ENCODE measurements at regions not wholly inside any gene's neighbourhood (a gene's known extent, or its start where the extent isn't known, plus 50 kb on each side); places are given as distances from the start of the nearest gene placed in this dataset.

DNA sequence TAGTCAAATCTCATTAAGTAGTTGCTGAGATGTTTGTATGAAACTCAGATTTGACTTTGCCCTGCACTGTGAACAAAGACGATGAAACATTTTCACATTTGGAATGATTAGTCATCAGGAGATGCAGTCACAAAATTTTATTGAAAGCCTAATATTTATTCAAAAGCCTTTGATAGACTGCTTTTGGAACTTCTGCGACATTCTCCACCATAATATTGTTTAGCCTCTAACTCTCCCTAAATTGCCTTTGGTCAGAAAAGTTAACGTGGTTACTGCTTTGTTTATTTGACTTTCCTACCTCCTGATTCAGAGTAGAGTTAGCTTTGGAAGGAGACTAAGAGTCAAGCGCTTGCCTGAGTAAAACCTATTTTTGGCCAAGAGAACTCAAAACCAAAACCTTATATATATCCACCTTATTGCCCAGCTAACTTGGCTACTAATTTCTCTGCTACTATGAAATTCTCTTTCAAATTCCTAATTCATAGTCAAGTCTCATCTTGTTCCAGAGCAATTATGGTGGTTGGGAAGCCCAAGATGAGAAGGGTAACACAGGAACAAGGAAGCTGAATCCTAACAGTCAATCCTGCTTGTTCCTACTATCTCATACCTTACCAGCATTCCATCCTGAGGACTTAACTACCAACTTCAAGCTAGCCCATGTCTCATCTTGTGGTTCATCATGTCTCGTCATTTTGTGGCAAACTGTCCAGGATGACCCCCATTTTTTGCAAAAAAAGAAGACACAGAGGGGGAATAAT lies 429.6 kb downstream of the USP25 start:
- Histone ChIP-seq H3K9me3 (ENCODE audit: control insufficient read depth in 1 of 2, low read length in 2 of 2) (no peaks in the 10 kb centered on the region), H3K9ac (ENCODE audit: low read depth in 1 of 2, low read length in 2 of 2) (no peak overlapping the region), H3K27me3 (ENCODE audit: control insufficient read depth in 1 of 2, insufficient read depth in 2 of 2, low read length in 2 of 2) (no peaks in the 10 kb centered on the region), H3K4me3 (ENCODE audit: low read depth in 1 of 2, low read length in 2 of 2) (no peak overlapping the region), H3K36me3 (ENCODE audit: control insufficient read depth in 1 of 2, insufficient read depth in 2 of 2, low read length in 2 of 2) (no peaks in the 10 kb centered on the region), H3K27ac (ENCODE audit: low read depth, low read length) (no peak overlapping the region), H3K4me1 (ENCODE audit: control insufficient read depth in 1 of 2, insufficient read depth in 2 of 2, low read length in 2 of 2) (no peaks in the 10 kb centered on the region)

DNA sequence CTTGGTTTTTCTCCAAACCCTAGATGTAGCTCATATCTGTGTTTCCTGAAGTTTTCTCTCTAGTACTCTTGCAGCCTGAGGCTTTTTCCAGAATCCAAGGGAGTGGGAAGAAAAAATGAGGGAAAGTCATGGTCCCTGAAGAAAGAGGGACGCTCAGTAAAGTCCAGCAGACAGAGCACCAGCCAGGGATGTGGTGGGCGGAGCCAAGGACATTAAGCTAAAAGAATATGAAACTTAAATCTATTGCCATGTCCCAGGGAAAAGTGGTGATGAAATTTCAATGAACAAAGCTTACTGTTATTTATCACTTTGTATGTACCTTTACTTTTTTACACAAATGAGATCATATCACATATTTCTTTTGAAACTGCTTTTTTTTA lies 430.2 kb downstream of the USP25 start:
- Histone ChIP-seq H3K9ac (ENCODE audit: low read depth in 1 of 2, low read length in 2 of 2) (no peak overlapping the region), H3K9me3 (ENCODE audit: control insufficient read depth in 1 of 2, low read length in 2 of 2) (no peaks in the 10 kb centered on the region), H3K27me3 (ENCODE audit: control insufficient read depth in 1 of 2, insufficient read depth in 2 of 2, low read length in 2 of 2) (no peaks in the 10 kb centered on the region), H3K4me3 (ENCODE audit: low read depth in 1 of 2, low read length in 2 of 2) (no peak overlapping the region), H3K36me3 (ENCODE audit: control insufficient read depth in 1 of 2, insufficient read depth in 2 of 2, low read length in 2 of 2) (no peaks in the 10 kb centered on the region), H3K4me1 (ENCODE audit: control insufficient read depth in 1 of 2, insufficient read depth in 2 of 2, low read length in 2 of 2) (no peaks in the 10 kb centered on the region), H3K27ac (ENCODE audit: low read depth, low read length) (no peak overlapping the region)

DNA sequence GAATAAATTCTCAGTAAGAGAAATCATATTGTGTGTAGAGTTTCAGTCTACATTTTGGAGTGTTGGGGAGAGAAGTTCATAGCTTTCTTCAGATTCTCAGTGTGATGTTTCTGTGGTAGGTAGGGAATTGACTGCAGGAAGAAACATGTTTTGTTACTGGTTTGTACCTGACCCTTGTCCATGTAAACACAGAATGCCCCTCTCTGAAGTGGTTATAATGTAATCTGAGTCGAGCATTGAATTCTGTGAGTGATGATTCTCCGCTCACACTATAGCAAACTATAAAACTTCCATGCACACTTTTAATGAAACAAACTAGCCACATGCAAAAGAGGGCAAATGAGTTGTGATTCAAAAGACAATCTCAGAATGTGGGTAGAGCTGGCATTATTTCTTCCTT lies 433.2 kb downstream of the USP25 start:
- Histone ChIP-seq H3K9me3 (ENCODE audit: control insufficient read depth in 1 of 2, low read length in 2 of 2) (no peaks in the 10 kb centered on the region), H3K36me3 (ENCODE audit: control insufficient read depth in 1 of 2, insufficient read depth in 2 of 2, low read length in 2 of 2) (no peaks in the 10 kb centered on the region), H3K27ac (ENCODE audit: low read depth, low read length) (no peak overlapping the region), H3K4me1 (ENCODE audit: control insufficient read depth in 1 of 2, insufficient read depth in 2 of 2, low read length in 2 of 2) (no peaks in the 10 kb centered on the region), H3K9ac (ENCODE audit: low read depth in 1 of 2, low read length in 2 of 2) (no peak overlapping the region), H3K27me3 (ENCODE audit: control insufficient read depth in 1 of 2, insufficient read depth in 2 of 2, low read length in 2 of 2) (no peaks in the 10 kb centered on the region), H3K4me3 (ENCODE audit: low read depth in 1 of 2, low read length in 2 of 2) (no peak overlapping the region)

DNA sequence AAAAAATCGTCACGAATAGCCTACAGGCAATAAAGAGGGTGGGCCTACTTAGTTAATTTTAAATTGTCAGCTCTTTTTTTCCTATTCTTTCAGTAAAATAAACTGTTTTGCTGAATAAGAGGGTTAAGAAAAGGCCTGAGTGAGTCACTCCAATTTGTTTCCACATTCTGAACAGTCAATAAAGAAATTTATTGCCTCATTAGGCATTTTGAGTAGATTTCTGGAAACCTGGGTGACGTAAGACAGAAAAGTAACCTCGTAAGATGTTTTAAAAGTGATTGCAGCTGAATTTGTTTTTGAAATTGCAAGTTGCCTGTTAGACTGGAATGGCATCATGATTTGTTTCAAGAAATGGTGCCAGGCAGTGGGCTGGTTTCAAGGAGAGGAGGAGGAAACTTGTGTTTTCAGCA lies 439.3 kb downstream of the USP25 start:
- H3K9ac ChIP-seq (ENCODE audit: low read depth in 1 of 2, low read length in 2 of 2), result no peak overlapping the region
- H3K27ac ChIP-seq (ENCODE audit: low read depth, low read length), result no peak overlapping the region
- H3K4me1 ChIP-seq (ENCODE audit: control insufficient read depth in 1 of 2, insufficient read depth in 2 of 2, low read length in 2 of 2), result no peaks in the 10 kb centered on the region
- H3K27me3 ChIP-seq (ENCODE audit: control insufficient read depth in 1 of 2, insufficient read depth in 2 of 2, low read length in 2 of 2), result no peaks in the 10 kb centered on the region
- H3K9me3 ChIP-seq (ENCODE audit: control insufficient read depth in 1 of 2, low read length in 2 of 2), result no peaks in the 10 kb centered on the region
- no peak overlapping the region for H3K4me3 ChIP-seq (ENCODE audit: low read depth in 1 of 2, low read length in 2 of 2)
- H3K36me3 ChIP-seq (ENCODE audit: control insufficient read depth in 1 of 2, insufficient read depth in 2 of 2, low read length in 2 of 2), result no peaks in the 10 kb centered on the region

DNA sequence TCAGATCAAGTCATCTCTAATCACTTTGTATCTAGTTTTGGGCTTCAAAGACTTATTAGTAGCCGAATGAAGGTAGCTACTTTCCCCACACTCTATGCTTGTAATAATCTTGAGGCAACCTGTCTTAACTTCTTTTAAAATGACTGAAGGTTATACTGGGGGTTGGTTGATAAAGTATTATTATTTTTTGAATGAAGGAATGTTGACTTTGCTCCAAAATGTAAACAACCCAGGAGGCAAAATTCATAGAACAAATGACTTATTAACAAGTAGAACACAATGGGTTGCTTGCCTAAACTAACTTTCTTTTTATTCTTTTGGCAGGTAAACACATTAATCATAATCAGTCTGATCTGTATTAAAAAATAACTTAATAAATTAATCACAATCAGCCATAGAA lies 440.0 kb downstream of the USP25 start:
- Histone ChIP-seq H3K4me3 (ENCODE audit: low read depth in 1 of 2, low read length in 2 of 2) (no peak overlapping the region), H3K9ac (ENCODE audit: low read depth in 1 of 2, low read length in 2 of 2) (no peak overlapping the region), H3K9me3 (ENCODE audit: control insufficient read depth in 1 of 2, low read length in 2 of 2) (no peaks in the 10 kb centered on the region), H3K4me1 (ENCODE audit: control insufficient read depth in 1 of 2, insufficient read depth in 2 of 2, low read length in 2 of 2) (no peaks in the 10 kb centered on the region), H3K36me3 (ENCODE audit: control insufficient read depth in 1 of 2, insufficient read depth in 2 of 2, low read length in 2 of 2) (no peaks in the 10 kb centered on the region), H3K27me3 (ENCODE audit: control insufficient read depth in 1 of 2, insufficient read depth in 2 of 2, low read length in 2 of 2) (no peaks in the 10 kb centered on the region), H3K27ac (ENCODE audit: low read depth, low read length) (no peak overlapping the region)

DNA sequence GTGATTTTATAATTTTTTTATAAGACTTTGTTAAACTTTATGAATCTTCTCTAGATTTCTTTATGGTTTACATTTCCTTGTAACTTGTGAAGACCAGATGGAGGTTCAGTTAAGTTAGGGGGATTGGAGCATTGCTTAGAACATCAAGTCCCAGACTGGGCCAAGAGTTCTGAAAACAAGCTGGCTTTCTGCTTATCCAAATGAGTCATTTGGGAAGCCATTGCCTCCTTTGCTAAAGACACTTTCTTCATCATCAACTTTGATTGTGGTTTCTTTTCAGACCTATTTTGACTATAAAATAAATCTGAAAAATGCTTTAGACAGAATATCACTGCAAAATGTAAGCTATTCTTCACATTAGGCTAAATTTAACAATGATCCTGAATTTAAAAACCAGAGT lies 446.8 kb downstream of the USP25 start:
- Histone ChIP-seq H3K9me3 (ENCODE audit: control insufficient read depth in 1 of 2, low read length in 2 of 2) (no peaks in the 10 kb centered on the region), H3K27ac (ENCODE audit: low read depth, low read length) (no peak overlapping the region), H3K27me3 (ENCODE audit: control insufficient read depth in 1 of 2, insufficient read depth in 2 of 2, low read length in 2 of 2) (no peaks in the 10 kb centered on the region)

DNA sequence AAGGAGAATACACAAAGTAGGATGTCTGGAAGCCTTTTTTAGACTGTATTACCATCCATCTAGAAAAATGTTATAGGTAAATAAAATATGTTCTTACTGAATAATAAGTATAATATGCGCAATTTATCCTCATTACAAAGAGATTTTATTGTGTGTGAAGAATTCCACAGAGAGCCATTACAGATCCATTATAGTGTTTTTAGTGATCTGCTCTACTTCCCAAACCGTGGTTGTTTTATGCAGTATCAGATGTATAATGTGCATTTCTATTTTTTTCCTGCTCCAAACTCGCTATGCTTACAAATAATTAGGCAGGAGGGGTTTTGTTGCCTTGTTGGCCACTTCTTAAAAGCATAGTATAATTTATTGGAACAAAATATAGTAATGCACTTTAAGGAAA lies 447.8 kb downstream of the USP25 start:
- Histone ChIP-seq H3K4me3 (ENCODE audit: low read depth in 1 of 2, low read length in 2 of 2) (no peak overlapping the region), H3K9me3 (ENCODE audit: control insufficient read depth in 1 of 2, low read length in 2 of 2) (no peaks in the 10 kb centered on the region), H3K36me3 (ENCODE audit: control insufficient read depth in 1 of 2, insufficient read depth in 2 of 2, low read length in 2 of 2) (no peaks in the 10 kb centered on the region), H3K27ac (ENCODE audit: low read depth, low read length) (no peak overlapping the region), H3K27me3 (ENCODE audit: control insufficient read depth in 1 of 2, insufficient read depth in 2 of 2, low read length in 2 of 2) (no peaks in the 10 kb centered on the region), H3K9ac (ENCODE audit: low read depth in 1 of 2, low read length in 2 of 2) (no peak overlapping the region), H3K4me1 (ENCODE audit: control insufficient read depth in 1 of 2, insufficient read depth in 2 of 2, low read length in 2 of 2) (no peaks in the 10 kb centered on the region)

More for the DNA sequence above, 446.8 kb downstream of the USP25 start:
- H3K4me3 ChIP-seq (ENCODE audit: low read depth in 1 of 2, low read length in 2 of 2), result no peak overlapping the region
- no peaks in the 10 kb centered on the region for H3K36me3 ChIP-seq (ENCODE audit: control insufficient read depth in 1 of 2, insufficient read depth in 2 of 2, low read length in 2 of 2)
- no peaks in the 10 kb centered on the region for H3K4me1 ChIP-seq (ENCODE audit: control insufficient read depth in 1 of 2, insufficient read depth in 2 of 2, low read length in 2 of 2)
- H3K9ac ChIP-seq (ENCODE audit: low read depth in 1 of 2, low read length in 2 of 2), result no peak overlapping the region

DNA sequence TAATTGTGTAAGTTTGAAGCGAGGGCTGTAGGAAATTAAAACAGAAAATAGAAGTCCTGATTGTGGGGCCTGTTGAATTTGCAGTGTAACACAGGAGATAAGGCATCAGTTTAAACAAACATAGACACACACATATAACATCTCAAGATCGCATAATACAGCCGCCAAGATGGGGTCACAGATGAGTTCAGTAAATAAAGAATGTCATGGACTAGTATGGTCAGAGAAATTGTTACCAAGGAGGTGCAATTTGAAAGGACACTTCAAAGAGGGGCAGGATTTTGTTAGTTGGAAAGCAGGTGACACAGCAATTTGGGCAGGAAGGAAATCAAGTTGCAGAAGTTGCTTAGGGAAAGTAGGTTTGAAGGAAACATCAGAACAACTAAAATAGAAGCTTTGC lies 450.0 kb downstream of the USP25 start:
- Histone ChIP-seq H3K9me3 (ENCODE audit: control insufficient read depth in 1 of 2, low read length in 2 of 2) (no peaks in the 10 kb centered on the region), H3K36me3 (ENCODE audit: control insufficient read depth in 1 of 2, insufficient read depth in 2 of 2, low read length in 2 of 2) (no peaks in the 10 kb centered on the region), H3K27ac (ENCODE audit: low read depth, low read length) (no peak overlapping the region), H3K27me3 (ENCODE audit: control insufficient read depth in 1 of 2, insufficient read depth in 2 of 2, low read length in 2 of 2) (no peaks in the 10 kb centered on the region), H3K4me3 (ENCODE audit: low read depth in 1 of 2, low read length in 2 of 2) (no peak overlapping the region), H3K9ac (ENCODE audit: low read depth in 1 of 2, low read length in 2 of 2) (no peak overlapping the region), H3K4me1 (ENCODE audit: control insufficient read depth in 1 of 2, insufficient read depth in 2 of 2, low read length in 2 of 2) (no peaks in the 10 kb centered on the region)

DNA sequence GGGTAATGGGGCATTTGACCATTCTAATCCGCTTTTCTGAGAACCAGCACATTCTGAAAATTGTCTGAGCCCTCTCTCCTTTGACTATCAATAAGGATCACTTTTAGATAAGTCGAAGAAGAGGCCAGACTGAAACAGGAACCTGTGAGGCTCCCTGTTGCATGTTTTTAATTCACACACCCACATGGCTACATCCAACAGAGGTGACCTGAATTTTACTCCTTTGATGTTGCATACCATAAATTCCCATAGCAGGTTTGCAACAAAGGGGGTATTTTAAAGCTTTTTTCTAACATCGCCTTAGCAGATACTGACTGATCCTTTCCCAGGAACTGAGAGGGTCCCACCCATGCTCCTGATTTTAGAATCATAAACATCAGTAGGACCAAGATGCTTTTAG lies 450.8 kb downstream of the USP25 start:
- Histone ChIP-seq H3K27ac (ENCODE audit: low read depth, low read length) (no peak overlapping the region), H3K4me1 (ENCODE audit: control insufficient read depth in 1 of 2, insufficient read depth in 2 of 2, low read length in 2 of 2) (no peaks in the 10 kb centered on the region), H3K9me3 (ENCODE audit: control insufficient read depth in 1 of 2, low read length in 2 of 2) (no peaks in the 10 kb centered on the region), H3K9ac (ENCODE audit: low read depth in 1 of 2, low read length in 2 of 2) (no peak overlapping the region), H3K27me3 (ENCODE audit: control insufficient read depth in 1 of 2, insufficient read depth in 2 of 2, low read length in 2 of 2) (no peaks in the 10 kb centered on the region), H3K4me3 (ENCODE audit: low read depth in 1 of 2, low read length in 2 of 2) (no peak overlapping the region), H3K36me3 (ENCODE audit: control insufficient read depth in 1 of 2, insufficient read depth in 2 of 2, low read length in 2 of 2) (no peaks in the 10 kb centered on the region)

DNA sequence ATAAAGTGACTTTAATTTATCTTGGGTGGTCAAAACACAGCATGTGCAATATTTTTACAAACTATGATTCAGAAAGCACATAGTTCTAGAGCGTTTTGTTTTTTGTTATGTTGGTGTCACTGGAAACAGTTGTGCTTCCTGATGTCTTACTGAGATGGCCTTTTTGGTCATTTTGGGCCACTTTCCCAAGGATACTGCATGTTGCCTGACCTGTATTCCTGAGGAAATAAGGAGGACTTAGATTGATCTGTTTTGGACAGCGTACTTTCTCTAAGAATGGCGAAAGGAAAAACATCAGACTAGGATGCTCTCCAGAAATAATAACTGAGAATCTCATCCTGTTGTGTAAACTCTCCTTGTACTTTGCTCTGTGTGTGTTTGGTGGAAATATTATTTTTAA lies 451.2 kb downstream of the USP25 start:
- Histone ChIP-seq H3K9me3 (ENCODE audit: control insufficient read depth in 1 of 2, low read length in 2 of 2) (no peaks in the 10 kb centered on the region), H3K27ac (ENCODE audit: low read depth, low read length) (no peak overlapping the region), H3K36me3 (ENCODE audit: control insufficient read depth in 1 of 2, insufficient read depth in 2 of 2, low read length in 2 of 2) (no peaks in the 10 kb centered on the region), H3K4me3 (ENCODE audit: low read depth in 1 of 2, low read length in 2 of 2) (no peak overlapping the region), H3K4me1 (ENCODE audit: control insufficient read depth in 1 of 2, insufficient read depth in 2 of 2, low read length in 2 of 2) (no peaks in the 10 kb centered on the region), H3K27me3 (ENCODE audit: control insufficient read depth in 1 of 2, insufficient read depth in 2 of 2, low read length in 2 of 2) (no peaks in the 10 kb centered on the region), H3K9ac (ENCODE audit: low read depth in 1 of 2, low read length in 2 of 2) (no peak overlapping the region)

DNA sequence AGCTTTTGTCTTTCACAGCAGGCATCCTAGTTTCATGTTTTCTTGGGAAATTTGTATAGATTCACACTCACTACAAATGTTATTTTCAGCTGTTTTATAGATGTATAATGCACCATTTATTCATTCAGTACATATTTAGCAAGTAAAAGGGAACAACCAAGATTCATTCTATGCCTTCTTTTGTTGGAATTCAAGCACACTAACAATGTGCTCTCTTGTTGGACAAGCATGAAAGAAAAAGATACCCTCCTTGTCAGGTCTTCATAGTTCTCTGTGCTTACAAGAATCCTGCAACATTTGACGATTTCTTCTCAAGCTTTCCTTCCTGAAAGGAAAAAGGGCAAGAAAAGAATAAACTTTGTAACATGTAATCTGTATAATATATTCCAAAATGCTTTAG lies 456.0 kb downstream of the USP25 start:
- Histone ChIP-seq H3K9ac (ENCODE audit: low read depth in 1 of 2, low read length in 2 of 2) (no peak overlapping the region), H3K36me3 (ENCODE audit: control insufficient read depth in 1 of 2, insufficient read depth in 2 of 2, low read length in 2 of 2) (no peaks in the 10 kb centered on the region), H3K4me3 (ENCODE audit: low read depth in 1 of 2, low read length in 2 of 2) (no peak overlapping the region), H3K4me1 (ENCODE audit: control insufficient read depth in 1 of 2, insufficient read depth in 2 of 2, low read length in 2 of 2) (no peaks in the 10 kb centered on the region), H3K27ac (ENCODE audit: low read depth, low read length) (no peak overlapping the region), H3K27me3 (ENCODE audit: control insufficient read depth in 1 of 2, insufficient read depth in 2 of 2, low read length in 2 of 2) (no peaks in the 10 kb centered on the region), H3K9me3 (ENCODE audit: control insufficient read depth in 1 of 2, low read length in 2 of 2) (peaks cover 2 to 4% of the 10 kb centered on the region in 2 donors)

Data from duodenal mucosa (tissue), 2 donors.